GM23338 (cell line): ENCODE measurements at regions not wholly inside any gene's neighbourhood (a gene's known extent, or its start where the extent isn't known, plus 50 kb on each side); places are given as distances from the start of the nearest gene placed in this dataset.

Source experiments
- ATAC-seq: fragments of 200-7000 bp; cut with Tn5 transposase; 3 replicates; pipeline ENCODE4 v1.9.1; 2020
- DNase-seq: peaks from one replicate; pipeline ENCODE4 v3.0.0-alpha.2; 2015; ENCODE audit warnings: low spot score
- H2AFZ ChIP-seq: fragments of 200-600 bp; sonication (generic); 2 replicates; pipeline ENCODE4 v1.8.0; 2016; ENCODE audit warnings: antibody characterized with exemption, mild to moderate bottlenecking, moderate library complexity
- H3F3A ChIP-seq: fragments of 200-600 bp; sonication (generic); replicated peaks from 2 replicates; pipeline ENCODE4 v1.8.0; 2017; ENCODE audit warnings: antibody characterized with exemption, mixed run types, low read depth
- H3K27ac ChIP-seq: fragments of 200-600 bp; sonication (generic); 2 replicates; pipeline ENCODE4 v1.6.1; 2016; ENCODE audit warnings: low read depth
- H3K27me3 ChIP-seq: fragments of 200-600 bp; sonication (generic); 2 replicates; pipeline ENCODE4 v1.8.0; 2016; ENCODE audit warnings: mild to moderate bottlenecking, mixed run types, moderate library complexity; ENCODE audit not compliant: insufficient read depth
- H3K36me3 ChIP-seq: fragments of 200-600 bp; sonication (generic); 2 replicates; pipeline ENCODE4 v1.8.0; 2016; ENCODE audit warnings: mild to moderate bottlenecking; ENCODE audit not compliant: insufficient read depth
- H3K4me1 ChIP-seq: fragments of 200-600 bp; sonication (generic); 2 replicates; pipeline ENCODE4 v1.8.0; 2016; ENCODE audit warnings: mild to moderate bottlenecking, moderate library complexity; ENCODE audit not compliant: insufficient read depth
- H3K4me2 ChIP-seq: fragments of 200-600 bp; sonication (generic); 2 replicates; pipeline ENCODE4 v1.7.1; 2017; ENCODE audit warnings: mixed run types
- H3K4me3 ChIP-seq: fragments of 200-600 bp; sonication (generic); 2 replicates; pipeline ENCODE4 v1.6.1; 2016; ENCODE audit warnings: mixed run types
- H3K79me2 ChIP-seq: fragments of 200-600 bp; sonication (generic); replicated peaks from 2 replicates; pipeline ENCODE4 v1.8.0; 2017; ENCODE audit warnings: mild to moderate bottlenecking; ENCODE audit not compliant: insufficient read depth
- H3K9me2 ChIP-seq: fragments of 200-600 bp; sonication (generic); 2 replicates; pipeline ENCODE4 v1.8.0; 2017; ENCODE audit not compliant: insufficient read depth
- H4K20me1 ChIP-seq: fragments of 200-600 bp; sonication (generic); replicated peaks from 2 replicates; pipeline ENCODE4 v1.8.0; 2017; ENCODE audit warnings: mild to moderate bottlenecking; ENCODE audit not compliant: insufficient read depth
- H3K27ac Mint-ChIP-seq: 2 replicates; pipeline ENCODE4 v1.8.0; 2020; ENCODE audit warnings: inconsistent platforms, mild to moderate bottlenecking, moderate library complexity, mixed read lengths
- H3K27me3 Mint-ChIP-seq: 3 replicates; pipeline ENCODE4 v1.8.0; 2022; ENCODE audit warnings: low read depth, mild to moderate bottlenecking, moderate library complexity, mixed read lengths, inconsistent platforms; ENCODE audit not compliant: insufficient read depth, poor library complexity
- H3K36me3 Mint-ChIP-seq: 3 replicates; pipeline ENCODE4 v1.8.0; 2021; ENCODE audit warnings: low read depth, mild to moderate bottlenecking, inconsistent platforms, moderate library complexity, mixed read lengths
- H3K4me1 Mint-ChIP-seq: 3 replicates; pipeline ENCODE4 v1.8.0; 2020; ENCODE audit warnings: mild to moderate bottlenecking, inconsistent platforms, mixed read lengths
- H3K4me3 Mint-ChIP-seq: 3 replicates; pipeline ENCODE4 v1.8.0; 2021; ENCODE audit warnings: moderate library complexity, mild to moderate bottlenecking, inconsistent platforms, mixed read lengths
- H3K9me3 Mint-ChIP-seq: 3 replicates; pipeline ENCODE4 v1.8.0; 2020; ENCODE audit warnings: moderate library complexity, mild to moderate bottlenecking, inconsistent platforms, mixed read lengths
- CREB1 ChIP-seq: fragments of 250-450 bp; sonication (Bioruptor Pico); IDR thresholded peaks from 2 replicates; pipeline ENCODE4 v1.5.0; 2020; ENCODE audit warnings: low read depth, mild to moderate bottlenecking, moderate library complexity
- EZH2 ChIP-seq: fragments of 200-600 bp; sonication (generic); IDR thresholded peaks from one replicate; pipeline ENCODE4 v1.8.0; 2017; ENCODE audit warnings: antibody characterized with exemption, mild to moderate bottlenecking, low read depth; ENCODE audit not compliant: unreplicated experiment
- EZH2phosphoT487 ChIP-seq: fragments of 200-600 bp; sonication (generic); IDR thresholded peaks from one replicate; pipeline ENCODE4 v1.8.1; 2018; ENCODE audit warnings: antibody characterized with exemption; ENCODE audit not compliant: unreplicated experiment
- JUNB ChIP-seq: IDR thresholded peaks from one replicate; pipeline ENCODE4 v1.6.1; 2016; ENCODE audit warnings: antibody characterized with exemption; ENCODE audit not compliant: unreplicated experiment
- NANOG ChIP-seq: IDR thresholded peaks from 2 replicates; pipeline ENCODE4 v1.6.1; 2016; ENCODE audit warnings: antibody characterized with exemption, borderline replicate concordance
- POLR2AphosphoS5 ChIP-seq: IDR thresholded peaks from 2 replicates; pipeline ENCODE4 v1.6.1; 2016; ENCODE audit warnings: antibody characterized with exemption, low read depth
- STAT1 ChIP-seq: IDR thresholded peaks from one replicate; pipeline ENCODE4 v1.6.1; 2016; ENCODE audit warnings: antibody characterized with exemption; ENCODE audit not compliant: unreplicated experiment
- ZNF114 ChIP-seq: fragments of 250-450 bp; sonication (Bioruptor Pico); IDR thresholded peaks from 2 replicates; pipeline ENCODE4 v1.5.0; 2020; ENCODE audit warnings: mild to moderate bottlenecking, moderate library complexity
- ZNF331 ChIP-seq: fragments of 250-450 bp; sonication (Bioruptor Pico); IDR thresholded peaks from 2 replicates; pipeline ENCODE4 v1.5.0; 2020; ENCODE audit warnings: low read depth, mild to moderate bottlenecking, moderate library complexity
- TF ChIP-seq, protein P1 (sequence below): IDR thresholded peaks from one replicate; pipeline ENCODE4 v1.6.1; 2018; ENCODE audit warnings: antibody characterized with exemption; ENCODE audit not compliant: unreplicated experiment
- TF ChIP-seq, protein P2 (sequence below): IDR thresholded peaks from 2 replicates; pipeline ENCODE4 v1.6.1; 2016; ENCODE audit warnings: antibody characterized with exemption
- TF ChIP-seq, protein P3 (sequence below), 2 experiments: fragments of 200-600 bp in 1 of 2; sonication (generic) in 1 of 2; conservative IDR thresholded peaks; 2 replicates each; pipeline versions ENCODE4 v1.5.1 to v1.6.1; 2016 to 2017; ENCODE audit warnings: antibody characterized with exemption in 2 of 2, low read depth in 2 of 2, mild to moderate bottlenecking in 2 of 2, moderate library complexity in 1 of 2

DNA sequence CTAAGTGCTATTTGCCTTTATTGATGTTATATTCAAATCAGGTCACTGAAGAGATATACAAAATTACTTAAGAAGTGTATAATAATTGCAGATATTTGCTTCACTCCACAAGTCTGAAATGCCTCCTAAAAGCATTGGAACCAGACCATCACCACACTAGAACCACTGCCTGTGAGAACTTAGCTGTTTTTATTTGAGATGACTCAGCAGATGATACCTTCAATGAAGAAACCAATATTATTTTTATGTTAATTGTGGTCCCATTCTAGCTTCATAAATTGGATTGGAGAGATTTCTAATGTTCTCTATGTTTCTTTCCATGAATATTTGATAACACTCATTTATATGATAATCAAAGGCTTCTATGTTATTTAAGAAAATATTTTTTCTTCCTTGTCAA is 740.6 kb downstream of the KCNT2 start (continued):
- TF ChIP-seq, protein P1, sequence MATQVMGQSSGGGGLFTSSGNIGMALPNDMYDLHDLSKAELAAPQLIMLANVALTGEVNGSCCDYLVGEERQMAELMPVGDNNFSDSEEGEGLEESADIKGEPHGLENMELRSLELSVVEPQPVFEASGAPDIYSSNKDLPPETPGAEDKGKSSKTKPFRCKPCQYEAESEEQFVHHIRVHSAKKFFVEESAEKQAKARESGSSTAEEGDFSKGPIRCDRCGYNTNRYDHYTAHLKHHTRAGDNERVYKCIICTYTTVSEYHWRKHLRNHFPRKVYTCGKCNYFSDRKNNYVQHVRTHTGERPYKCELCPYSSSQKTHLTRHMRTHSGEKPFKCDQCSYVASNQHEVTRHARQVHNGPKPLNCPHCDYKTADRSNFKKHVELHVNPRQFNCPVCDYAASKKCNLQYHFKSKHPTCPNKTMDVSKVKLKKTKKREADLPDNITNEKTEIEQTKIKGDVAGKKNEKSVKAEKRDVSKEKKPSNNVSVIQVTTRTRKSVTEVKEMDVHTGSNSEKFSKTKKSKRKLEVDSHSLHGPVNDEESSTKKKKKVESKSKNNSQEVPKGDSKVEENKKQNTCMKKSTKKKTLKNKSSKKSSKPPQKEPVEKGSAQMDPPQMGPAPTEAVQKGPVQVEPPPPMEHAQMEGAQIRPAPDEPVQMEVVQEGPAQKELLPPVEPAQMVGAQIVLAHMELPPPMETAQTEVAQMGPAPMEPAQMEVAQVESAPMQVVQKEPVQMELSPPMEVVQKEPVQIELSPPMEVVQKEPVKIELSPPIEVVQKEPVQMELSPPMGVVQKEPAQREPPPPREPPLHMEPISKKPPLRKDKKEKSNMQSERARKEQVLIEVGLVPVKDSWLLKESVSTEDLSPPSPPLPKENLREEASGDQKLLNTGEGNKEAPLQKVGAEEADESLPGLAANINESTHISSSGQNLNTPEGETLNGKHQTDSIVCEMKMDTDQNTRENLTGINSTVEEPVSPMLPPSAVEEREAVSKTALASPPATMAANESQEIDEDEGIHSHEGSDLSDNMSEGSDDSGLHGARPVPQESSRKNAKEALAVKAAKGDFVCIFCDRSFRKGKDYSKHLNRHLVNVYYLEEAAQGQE: no peak
- no peak for TF ChIP-seq ZNF114
- TF ChIP-seq EZH2phosphoT487: no peak
- no peak for TF ChIP-seq CREB1 (CRISPR knock-in tag)
- TF ChIP-seq EZH2: no peak
- TF ChIP-seq STAT1: no peak
- no peak for TF ChIP-seq POLR2AphosphoS5

DNA sequence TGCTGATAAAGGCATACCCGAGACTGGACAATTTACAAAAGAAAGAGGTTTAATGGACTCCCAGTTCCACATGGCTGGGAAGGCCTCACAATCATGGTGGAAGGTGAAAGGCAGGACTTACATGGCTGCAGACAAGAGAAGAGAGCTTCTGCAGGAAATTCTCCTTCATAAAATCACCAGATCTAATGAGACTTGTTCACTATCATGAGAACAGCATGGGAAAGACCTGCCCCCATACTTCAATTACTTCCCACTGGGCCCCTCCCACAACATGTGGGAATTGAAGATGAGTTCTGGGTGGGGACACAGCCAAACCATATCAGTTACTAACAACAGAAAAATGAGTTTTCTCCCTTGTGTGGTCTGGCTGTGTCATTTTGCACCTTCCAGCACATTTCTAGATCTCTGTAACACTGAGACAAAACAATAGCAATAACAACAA is 741.4 kb downstream of the KCNT2 start:
- Histone ChIP-seq H3K4me3 (no peak overlapping the region), H3K79me2 (no peaks in the 10 kb centered on the region), H3F3A (no peaks in the 10 kb centered on the region), H2AFZ (peak overlapping the region; percentile 63; the same call in 1 of the 2 replicates), H3K4me1 (peaks cover 12% of the 10 kb centered on the region), H3K9me2 (no peaks in the 10 kb centered on the region), H3K27me3 (no peaks in the 10 kb centered on the region), H3K36me3 (no peaks in the 10 kb centered on the region), H3K27ac (no peak overlapping the region), H4K20me1 (no peaks in the 10 kb centered on the region), H3K4me2 (no peak overlapping the region)
- Mint-ChIP-seq H3K36me3 (no peaks in the 10 kb centered on the region), H3K27me3 (no peaks in the 10 kb centered on the region), H3K9me3 (no peaks in the 10 kb centered on the region), H3K4me3 (no peak overlapping the region), H3K27ac (peak overlapping the region; percentile 64; the same call in 1 of the 2 replicates), H3K4me1 (peaks cover 9% of the 10 kb centered on the region; the same call in 2 of the 3 replicates)
- no peak for ATAC-seq
- DNase-seq: no peak
- TF ChIP-seq ZNF331 (CRISPR knock-in tag): no peak
- TF ChIP-seq ZNF114: no peak
- no peak for TF ChIP-seq EZH2
- no peak for TF ChIP-seq CREB1 (CRISPR knock-in tag)
- TF ChIP-seq NANOG: no peak
- TF ChIP-seq, protein P1: no peak
- TF ChIP-seq STAT1: no peak
- no peak for TF ChIP-seq POLR2AphosphoS5
- TF ChIP-seq JUNB: no peak
- TF ChIP-seq, protein P2, sequence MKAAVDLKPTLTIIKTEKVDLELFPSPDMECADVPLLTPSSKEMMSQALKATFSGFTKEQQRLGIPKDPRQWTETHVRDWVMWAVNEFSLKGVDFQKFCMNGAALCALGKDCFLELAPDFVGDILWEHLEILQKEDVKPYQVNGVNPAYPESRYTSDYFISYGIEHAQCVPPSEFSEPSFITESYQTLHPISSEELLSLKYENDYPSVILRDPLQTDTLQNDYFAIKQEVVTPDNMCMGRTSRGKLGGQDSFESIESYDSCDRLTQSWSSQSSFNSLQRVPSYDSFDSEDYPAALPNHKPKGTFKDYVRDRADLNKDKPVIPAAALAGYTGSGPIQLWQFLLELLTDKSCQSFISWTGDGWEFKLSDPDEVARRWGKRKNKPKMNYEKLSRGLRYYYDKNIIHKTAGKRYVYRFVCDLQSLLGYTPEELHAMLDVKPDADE: no peak
- TF ChIP-seq, protein P3, sequence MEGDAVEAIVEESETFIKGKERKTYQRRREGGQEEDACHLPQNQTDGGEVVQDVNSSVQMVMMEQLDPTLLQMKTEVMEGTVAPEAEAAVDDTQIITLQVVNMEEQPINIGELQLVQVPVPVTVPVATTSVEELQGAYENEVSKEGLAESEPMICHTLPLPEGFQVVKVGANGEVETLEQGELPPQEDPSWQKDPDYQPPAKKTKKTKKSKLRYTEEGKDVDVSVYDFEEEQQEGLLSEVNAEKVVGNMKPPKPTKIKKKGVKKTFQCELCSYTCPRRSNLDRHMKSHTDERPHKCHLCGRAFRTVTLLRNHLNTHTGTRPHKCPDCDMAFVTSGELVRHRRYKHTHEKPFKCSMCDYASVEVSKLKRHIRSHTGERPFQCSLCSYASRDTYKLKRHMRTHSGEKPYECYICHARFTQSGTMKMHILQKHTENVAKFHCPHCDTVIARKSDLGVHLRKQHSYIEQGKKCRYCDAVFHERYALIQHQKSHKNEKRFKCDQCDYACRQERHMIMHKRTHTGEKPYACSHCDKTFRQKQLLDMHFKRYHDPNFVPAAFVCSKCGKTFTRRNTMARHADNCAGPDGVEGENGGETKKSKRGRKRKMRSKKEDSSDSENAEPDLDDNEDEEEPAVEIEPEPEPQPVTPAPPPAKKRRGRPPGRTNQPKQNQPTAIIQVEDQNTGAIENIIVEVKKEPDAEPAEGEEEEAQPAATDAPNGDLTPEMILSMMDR (conservative IDR thresholded peaks at IDR 0.05; ENCODE audit: low read depth in 2 of 2): no peak
- TF ChIP-seq EZH2phosphoT487: no peak
